OCI-LY7 (cell line): ENCODE measurements at regions not wholly inside any gene's neighbourhood (a gene's known extent, or its start where the extent isn't known, plus 50 kb on each side); places are given as distances from the start of the nearest gene placed in this dataset.

Source experiments
- CTCF ChIP-seq: fragments of 200-600 bp; sonication (generic); conservative IDR thresholded peaks from 2 replicates; pipeline ENCODE4 v1.5.1; 2014; ENCODE audit warnings: mild to moderate bottlenecking, antibody characterized with exemption, low read length, moderate library complexity, mixed read lengths
- EZH2phosphoT487 ChIP-seq: fragments of 200-600 bp; sonication (generic); IDR thresholded peaks from 2 replicates; pipeline ENCODE4 v1.6.1; 2018; ENCODE audit warnings: low read depth, borderline replicate concordance, mild to moderate bottlenecking, mixed run types, antibody characterized with exemption, low read length, moderate library complexity, mixed read lengths

- no peak for TF ChIP-seq CTCF
- no peak for TF ChIP-seq EZH2phosphoT487
These were observed 250.9 kb downstream of the DLEU7 start for GRCh38 chr13:50592412-50593155.
